Suprapubic skin (tissue), 2 donors: ENCODE measurements at regions not wholly inside any gene's neighbourhood (a gene's known extent, or its start where the extent isn't known, plus 50 kb on each side); places are given as distances from the start of the nearest gene placed in this dataset.

Source experiments
- EP300 ChIP-seq: sonication (generic); formaldehyde crosslinking; IDR thresholded peaks from one replicate; pipeline ENCODE4 v1.6.1; 2017; ENCODE audit warnings: antibody characterized with exemption
- POLR2A ChIP-seq, 2 donors: fragments of 450-650 bp; IDR thresholded peaks; one replicate each; pipeline ENCODE4 v1.6.1; 2017; ENCODE audit warnings: antibody characterized with exemption in 2 of 2, mild to moderate bottlenecking in 2 of 2, moderate library complexity in 2 of 2

- no peak for TF ChIP-seq POLR2A (IDR thresholded peaks at IDR 0.05)
- TF ChIP-seq EP300 = no peak
Measured at GRCh38 chr3:176651622-176652021, 545.7 kb downstream of the TBL1XR1 start.
